GM23338 (cell line): ENCODE measurements at regions not wholly inside any gene's neighbourhood (a gene's known extent, or its start where the extent isn't known, plus 50 kb on each side); places are given as distances from the start of the nearest gene placed in this dataset.

Experiments
- CREB1 ChIP-seq: fragments of 250-450 bp; sonication (Bioruptor Pico); IDR thresholded peaks from 2 replicates; pipeline ENCODE4 v1.5.0; 2020; ENCODE audit warnings: low read depth, mild to moderate bottlenecking, moderate library complexity
- CTCF ChIP-seq, 2 experiments: fragments of 200-600 bp in 1 of 2; sonication (generic) in 1 of 2; conservative IDR thresholded peaks; 2 replicates each; pipeline versions ENCODE4 v1.5.1 to v1.6.1; 2016 to 2017; ENCODE audit warnings: antibody characterized with exemption in 2 of 2, low read depth in 2 of 2, mild to moderate bottlenecking in 2 of 2, moderate library complexity in 1 of 2
- EZH2 ChIP-seq: fragments of 200-600 bp; sonication (generic); IDR thresholded peaks from one replicate; pipeline ENCODE4 v1.8.0; 2017; ENCODE audit warnings: antibody characterized with exemption, mild to moderate bottlenecking, low read depth; ENCODE audit not compliant: unreplicated experiment
- EZH2phosphoT487 ChIP-seq: fragments of 200-600 bp; sonication (generic); IDR thresholded peaks from one replicate; pipeline ENCODE4 v1.8.1; 2018; ENCODE audit warnings: antibody characterized with exemption; ENCODE audit not compliant: unreplicated experiment
- ZNF114 ChIP-seq: fragments of 250-450 bp; sonication (Bioruptor Pico); IDR thresholded peaks from 2 replicates; pipeline ENCODE4 v1.5.0; 2020; ENCODE audit warnings: mild to moderate bottlenecking, moderate library complexity

- TF ChIP-seq EZH2: no peak
- TF ChIP-seq CTCF (conservative IDR thresholded peaks at IDR 0.05; ENCODE audit: low read depth in 2 of 2): no peak
- no peak for TF ChIP-seq EZH2phosphoT487
- no peak for TF ChIP-seq ZNF114 (CRISPR knock-in tag)
- no peak for TF ChIP-seq CREB1 (CRISPR knock-in tag)
Observed at GRCh38 chr15:33244471-33244870, 50.0 kb upstream of the FMN1 start.
